Keratinocyte (primary cell): ENCODE measurements at regions not wholly inside any gene's neighbourhood (a gene's known extent, or its start where the extent isn't known, plus 50 kb on each side); places are given as distances from the start of the nearest gene placed in this dataset.

Experiments
- CTCF ChIP-seq, 3 experiments: IDR thresholded peaks in 1 of 3; conservative IDR thresholded peaks in 1 of 3; optimal IDR thresholded peaks in 1 of 3; 2 replicates in 2 of 3; 3 replicates in 1 of 3; pipeline versions ENCODE3 to v1.5.1; 2011; ENCODE audit warnings: low read length in 3 of 3, mild to moderate bottlenecking in 3 of 3, moderate library complexity in 2 of 3, control low read depth in 1 of 3, inconsistent platforms in 1 of 3; ENCODE audit not compliant: insufficient read depth in 2 of 3; ENCODE audit errors: extremely low read depth in 1 of 3
- EZH2 ChIP-seq: IDR thresholded peaks from one replicate; pipeline ENCODE4 v1.6.1; 2012; ENCODE audit warnings: inconsistent platforms, mild to moderate bottlenecking, low read length, moderate library complexity

DNA sequence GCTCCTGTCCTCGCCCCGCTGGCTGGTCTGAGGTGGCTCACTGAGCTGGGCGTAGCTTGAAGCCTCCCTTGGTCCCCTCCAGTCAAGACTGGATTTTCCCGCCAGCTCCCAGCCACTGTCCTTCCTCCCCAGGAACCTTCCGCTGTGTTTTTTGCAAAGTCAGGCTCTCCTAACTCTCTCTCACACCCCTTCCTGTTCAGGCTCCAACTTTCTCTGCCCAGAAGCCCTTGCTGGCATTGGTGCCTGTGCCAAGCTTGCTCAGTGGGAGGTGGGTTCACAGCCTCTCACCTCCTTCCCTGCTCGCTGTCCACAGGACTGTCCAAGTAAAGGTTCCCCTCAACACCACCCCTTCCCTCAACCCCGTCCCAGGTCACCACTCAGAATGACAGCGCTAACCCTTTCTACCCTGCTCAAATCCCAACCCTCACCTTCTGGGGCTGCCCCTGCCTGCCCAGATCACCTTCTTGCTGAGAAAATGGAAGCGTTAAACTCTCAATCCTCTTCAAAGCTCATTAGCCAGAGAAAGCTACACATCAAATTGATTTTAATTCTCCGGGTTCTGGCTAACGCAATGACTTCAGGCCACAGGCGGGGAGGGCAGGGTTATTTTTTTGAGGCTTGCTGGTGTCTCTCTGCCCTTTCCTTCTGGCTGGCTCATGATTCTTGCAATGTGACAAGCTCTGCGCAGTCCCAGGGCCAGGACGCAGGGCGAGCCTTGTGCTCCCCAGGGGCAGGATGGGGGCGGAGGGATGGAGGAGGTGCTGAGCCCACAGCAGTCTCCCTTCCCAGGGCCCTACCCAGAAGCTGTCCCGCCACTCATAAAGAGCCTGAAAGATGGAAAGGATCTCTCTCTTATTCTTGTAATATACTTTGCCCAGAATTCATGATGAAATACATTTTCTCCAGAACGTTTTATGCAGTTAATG, 357.2 kb upstream of the TNRC6C start:
- TF ChIP-seq EZH2 (no peak), CTCF (optimal IDR thresholded peaks at IDR 0.05 in 1 of 3, IDR thresholded peaks at IDR 0.05 in 1 of 3, conservative IDR thresholded peaks at IDR 0.05 in 1 of 3; ENCODE audit: extremely low read depth in 1 of 3, insufficient read depth in 2 of 3, low read length in 3 of 3) (no peak)
